ENCODE measurements at regions not wholly inside any gene's neighbourhood (a gene's known extent, or its start where the extent isn't known, plus 50 kb on each side); places are given as distances from the start of the nearest gene placed in this dataset.
"Not testable (repeated sequence)": the region's sequence is repeated elsewhere in the genome, so short reads cannot be mapped to it uniquely, and the experiment has no call there.

GRCh38 chr2:239566995-239567568, 166.3 kb upstream of the HDAC4 start:
- no peak for DNase-seq (ENCODE audit: extremely low read depth, low read depth, low spot score)

DNA sequence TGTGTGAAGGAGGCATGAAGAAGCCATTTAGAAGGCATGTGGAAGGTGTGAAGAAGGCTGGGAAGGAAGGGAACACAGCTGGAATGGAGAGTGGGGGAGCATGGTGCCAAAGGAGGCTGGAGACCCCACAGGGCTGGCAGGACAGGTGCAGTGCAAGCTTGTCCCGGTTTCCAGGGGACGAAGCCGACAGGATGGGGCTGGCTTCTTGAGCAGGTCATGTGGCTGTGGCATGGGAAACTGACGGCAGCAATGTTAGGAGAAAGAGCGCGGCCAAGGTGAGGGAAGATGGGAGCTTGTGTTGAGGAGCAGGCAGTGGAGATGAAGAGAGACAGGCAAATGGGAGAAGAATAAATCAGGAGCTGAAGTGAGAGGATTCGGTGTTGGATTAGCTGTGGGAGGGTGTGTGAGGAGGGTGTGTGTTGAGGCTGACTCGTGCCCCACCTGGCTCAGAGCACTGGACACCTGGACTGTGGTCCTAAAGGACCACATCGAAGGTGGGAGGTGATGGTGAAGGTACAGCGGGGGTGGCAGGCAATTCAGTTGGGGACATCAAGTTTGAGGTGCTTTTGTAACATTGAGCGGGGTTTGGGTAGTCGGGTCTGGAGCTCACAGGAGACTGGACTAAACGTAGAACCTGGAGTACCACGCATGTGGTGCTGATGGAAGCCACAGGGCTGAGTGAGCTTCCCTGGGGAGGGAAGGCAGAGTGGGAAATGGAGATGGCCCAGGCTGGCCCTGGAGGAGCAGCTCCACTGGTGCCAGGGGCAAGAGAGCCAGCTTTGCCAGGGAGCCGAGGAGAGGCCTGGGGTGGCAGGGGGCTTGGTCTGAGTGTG, 165.6 kb upstream of the HDAC4 start:
- no peak for DNase-seq (ENCODE audit: extremely low read depth, low read depth, low spot score)

DNA sequence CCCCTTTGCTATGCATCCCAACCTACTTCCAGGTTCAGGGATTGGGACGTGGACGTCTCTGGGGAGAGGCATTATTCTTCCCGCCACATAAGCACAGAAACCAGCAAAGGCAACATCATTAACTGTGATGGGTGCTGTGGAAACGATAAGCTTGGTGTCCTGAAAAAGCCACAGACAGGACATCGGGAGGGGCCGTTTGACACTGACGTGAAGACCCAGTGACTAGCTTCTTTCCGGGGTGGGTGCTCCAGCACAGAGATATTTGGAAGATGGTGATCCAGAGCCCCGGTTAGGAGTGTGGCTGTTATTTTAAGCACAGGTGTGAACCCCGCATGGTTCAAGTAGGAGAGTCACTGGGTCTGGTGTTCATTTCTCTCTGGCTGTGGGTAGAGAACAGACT, 163.8 kb upstream of the HDAC4 start:
- no peak for DNase-seq (ENCODE audit: extremely low read depth, low read depth, low spot score)

- DNase-seq (ENCODE audit: extremely low read depth, low read depth, low spot score) = no peak
Measured at GRCh38 chr2:239563561-239563960, 162.7 kb upstream of the HDAC4 start.

- no peak for DNase-seq (ENCODE audit: extremely low read depth, low read depth, low spot score)
Measured at GRCh38 chr2:239561446-239562001, 160.7 kb upstream of the HDAC4 start.

- no peak for DNase-seq (ENCODE audit: extremely low read depth, low read depth, low spot score)
Measured at GRCh38 chr2:239559417-239560261, 158.8 kb upstream of the HDAC4 start.

DNA sequence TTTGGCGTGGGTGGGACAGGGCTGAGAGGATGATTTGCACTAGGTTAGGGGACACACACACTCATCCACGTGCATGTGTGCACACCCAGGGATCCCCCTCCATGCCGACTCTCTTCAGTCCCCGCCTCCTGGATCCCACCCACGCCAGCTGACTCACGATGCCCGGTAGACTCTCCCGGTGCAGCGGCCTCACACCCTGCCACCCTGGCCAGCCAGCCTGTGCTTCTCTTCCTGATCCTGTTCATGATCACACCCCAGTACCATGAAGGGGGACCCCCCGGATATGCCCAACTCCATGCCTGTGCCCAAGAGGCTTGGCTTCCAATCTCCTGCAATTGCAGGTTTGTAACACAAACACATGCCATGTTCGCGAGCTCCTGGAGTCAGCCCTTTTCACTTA, 157.8 kb upstream of the HDAC4 start:
- DNase-seq (ENCODE audit: extremely low read depth, low read depth, low spot score) = no peak

GRCh38 chr2:239557516-239557915, 156.7 kb upstream of the HDAC4 start:
- DNase-seq (ENCODE audit: extremely low read depth, low read depth, low spot score) = no peak

DNA sequence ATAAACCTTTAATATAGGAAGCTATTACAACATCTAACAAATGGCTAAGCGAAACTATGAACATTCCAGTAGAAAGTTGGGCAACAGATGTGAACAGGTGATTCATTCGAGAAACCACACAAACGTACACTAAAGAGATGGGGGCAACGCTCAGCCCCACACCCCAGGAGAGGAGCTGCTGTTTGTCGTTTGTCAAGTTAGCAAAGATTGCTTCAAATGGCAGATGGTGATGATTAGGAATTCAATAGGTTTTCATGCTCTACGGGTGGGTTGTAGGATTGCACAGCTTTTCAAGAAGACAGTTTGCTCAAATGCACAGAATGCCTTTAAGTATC, 154.7 kb upstream of the HDAC4 start:
- no peak for DNase-seq (ENCODE audit: extremely low read depth, low read depth, low spot score)

DNA sequence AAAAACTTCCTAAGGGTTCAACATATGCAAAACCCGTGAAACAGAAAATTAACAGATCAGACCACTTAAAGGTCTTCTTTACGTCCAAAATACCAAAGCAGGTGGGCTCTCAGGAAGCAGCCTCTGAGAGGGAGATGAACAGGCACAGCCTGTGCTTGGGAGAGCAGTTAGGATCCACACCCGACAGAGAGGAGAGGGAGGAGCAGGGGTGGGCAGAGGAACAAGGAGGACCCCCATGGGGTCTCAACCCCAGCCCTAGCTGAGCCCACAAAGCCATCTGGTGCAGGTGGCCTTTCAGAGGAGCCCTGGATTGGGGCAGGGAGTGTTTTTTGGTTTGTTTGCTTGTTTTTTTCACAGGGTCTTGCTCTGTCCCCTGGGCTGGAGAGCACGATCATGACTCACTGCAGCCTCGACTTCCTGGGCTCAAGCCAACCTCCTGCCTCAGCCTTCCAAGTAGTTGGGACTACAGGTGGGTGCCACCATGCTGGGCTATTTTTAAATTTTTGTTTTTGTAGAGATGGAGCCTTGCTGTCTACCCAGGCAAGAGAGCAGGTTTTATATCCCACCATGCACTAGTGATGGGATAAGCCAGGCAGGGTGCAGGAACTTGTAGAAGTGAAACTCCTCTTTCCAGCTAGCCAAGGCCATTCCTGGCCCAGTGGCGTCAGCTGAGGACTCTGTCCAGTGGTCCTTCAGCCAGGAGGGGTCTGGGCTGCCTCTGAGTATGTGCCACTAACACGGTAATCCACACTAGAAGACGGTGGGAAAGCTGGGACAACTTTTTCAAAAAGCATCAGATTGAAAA, 154.1 kb upstream of the HDAC4 start:
- DNase-seq (ENCODE audit: extremely low read depth, low read depth, low spot score) = no peak

- DNase-seq (ENCODE audit: extremely low read depth, low read depth, low spot score) = no peak
Measured at GRCh38 chr2:239553376-239554000, 152.7 kb upstream of the HDAC4 start.

DNA sequence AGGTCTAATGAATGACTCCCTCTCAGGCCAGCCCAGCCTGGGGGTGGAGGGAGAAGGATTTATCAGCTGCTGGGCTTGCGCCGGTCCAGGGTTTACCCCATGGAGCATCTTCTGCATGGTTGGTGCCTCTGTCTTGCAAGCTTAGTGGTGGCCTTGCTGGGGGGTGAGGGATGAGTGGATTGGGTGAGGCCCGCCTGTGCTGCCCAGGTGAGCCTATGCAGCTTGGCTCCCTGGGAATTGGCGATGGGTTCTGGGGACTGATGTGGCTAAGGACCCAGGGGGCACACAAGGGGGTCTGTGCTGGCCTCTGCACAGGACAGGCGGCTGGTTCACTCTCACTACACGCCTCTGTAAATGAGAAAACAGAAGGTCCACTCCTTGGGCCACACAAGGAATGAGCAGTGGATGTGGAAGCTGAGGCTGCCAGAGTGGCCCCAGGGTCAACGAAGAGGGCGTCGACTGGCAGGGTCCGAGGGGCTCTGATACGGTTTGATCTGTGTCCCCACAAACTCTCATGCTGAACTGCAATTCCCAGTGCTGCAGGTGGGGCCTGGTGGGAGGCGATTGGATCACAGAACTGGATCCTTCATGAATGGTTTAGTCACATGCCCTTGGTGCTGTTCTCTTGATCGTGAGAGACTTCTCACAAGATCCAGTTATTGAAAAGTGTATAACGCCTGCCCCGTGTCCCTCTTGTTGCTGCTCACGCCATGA, 151.6 kb upstream of the HDAC4 start:
- no peak for DNase-seq (ENCODE audit: extremely low read depth, low read depth, low spot score)

- no peak for DNase-seq (ENCODE audit: extremely low read depth, low read depth, low spot score)
Measured at GRCh38 chr2:239551206-239551605, 150.4 kb upstream of the HDAC4 start.

- DNase-seq (ENCODE audit: extremely low read depth, low read depth, low spot score) = no peak
Measured at GRCh38 chr2:239550357-239550756, 149.5 kb upstream of the HDAC4 start.

DNA sequence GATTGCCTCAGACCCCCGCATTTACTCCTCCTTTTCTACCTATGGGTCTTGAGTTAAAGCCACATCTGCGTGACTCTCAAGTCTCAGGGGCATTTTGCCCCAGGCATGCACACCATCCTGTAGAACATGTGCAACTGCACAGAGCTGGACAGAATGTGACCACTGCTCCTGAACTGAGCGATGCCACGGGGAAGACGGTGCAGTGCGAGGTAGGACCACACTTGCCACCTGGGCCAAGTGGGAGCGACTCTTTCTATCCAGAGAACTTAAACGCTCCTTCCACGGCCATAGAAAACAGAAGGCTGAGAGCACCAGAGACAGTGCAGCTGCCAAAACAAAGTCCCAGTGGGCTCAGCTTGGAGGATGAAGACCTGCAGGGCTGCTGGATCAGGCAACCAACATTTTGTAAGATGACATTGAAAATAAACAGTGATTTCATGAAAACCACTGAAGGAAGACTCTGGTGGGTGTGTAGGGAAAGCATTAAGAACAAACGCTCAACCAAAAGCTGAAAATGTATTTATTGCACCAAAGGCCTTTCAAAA, 149.0 kb upstream of the HDAC4 start:
- DNase-seq (ENCODE audit: extremely low read depth, low read depth, low spot score) = no peak

DNA sequence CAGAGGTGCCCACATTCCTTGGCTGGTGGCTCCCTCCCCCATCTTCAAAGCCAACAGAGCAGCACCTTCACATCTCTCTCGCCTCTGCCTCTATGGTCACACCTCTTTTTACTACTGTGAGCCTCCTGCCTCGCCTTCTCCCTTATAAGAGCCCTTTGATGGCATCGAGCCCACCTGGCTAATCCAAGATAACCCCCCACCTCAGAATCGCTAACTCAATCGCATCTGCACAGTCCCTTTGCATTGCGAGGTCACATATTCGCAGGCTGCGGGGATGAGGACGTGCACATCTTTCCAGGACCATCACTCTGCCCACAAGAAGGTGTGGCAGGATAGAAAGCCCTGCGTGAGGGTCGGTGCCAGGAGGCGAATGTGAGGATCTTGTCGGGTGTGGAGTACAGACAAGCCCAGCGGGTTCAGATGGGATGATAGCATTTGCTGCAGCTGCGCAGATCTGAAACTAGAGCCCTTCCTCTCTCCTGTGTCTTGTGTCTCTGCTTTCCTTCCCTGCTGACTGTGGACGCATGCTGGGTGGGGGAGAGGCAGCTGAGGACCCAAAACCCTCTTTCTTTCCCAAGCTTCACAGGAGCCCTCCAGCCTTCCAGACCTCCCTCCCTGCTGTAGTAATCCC, 148.3 kb upstream of the HDAC4 start:
- no peak for DNase-seq (ENCODE audit: extremely low read depth, low read depth, low spot score)

DNA sequence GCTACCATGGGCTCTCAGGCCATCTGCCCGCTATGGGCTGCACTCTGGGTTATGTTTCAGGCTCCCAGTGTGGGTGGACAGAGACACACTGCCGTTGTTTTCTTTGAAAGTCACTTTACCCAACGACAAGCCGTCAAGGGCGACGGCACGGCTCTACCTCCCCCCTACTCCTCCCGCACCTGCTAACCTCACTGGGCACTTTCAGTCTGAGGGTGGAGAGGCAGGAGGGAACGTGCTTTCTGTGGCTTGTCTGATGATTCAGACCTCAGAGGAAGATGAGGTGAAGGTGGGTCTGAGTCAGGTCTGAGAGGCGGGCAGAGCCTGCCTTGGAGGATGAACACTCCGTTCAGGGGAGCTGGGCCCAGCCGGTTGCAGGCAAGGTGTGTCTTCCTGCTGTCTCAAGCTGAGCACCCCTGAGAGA, 147.6 kb upstream of the HDAC4 start:
- no peak for DNase-seq (ENCODE audit: extremely low read depth, low read depth, low spot score)

DNA sequence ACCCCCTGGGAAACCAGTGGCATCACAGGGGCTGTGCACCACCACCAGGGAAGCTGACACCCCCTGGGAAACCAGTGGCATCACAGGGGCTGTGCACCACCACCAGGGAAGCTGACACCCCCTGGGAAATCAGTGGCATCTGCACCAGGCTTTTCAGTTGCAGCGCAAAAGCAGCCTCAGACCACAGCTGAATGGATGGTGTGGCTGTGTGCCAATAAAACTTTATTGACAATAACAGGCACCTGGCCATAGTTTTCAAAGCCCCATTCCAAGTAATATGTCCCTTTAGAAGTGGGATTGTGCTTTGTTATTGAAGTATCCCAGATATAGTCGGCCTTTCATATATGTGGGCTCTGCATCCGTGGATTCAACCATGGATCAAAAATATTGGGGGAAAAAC, 146.3 kb upstream of the HDAC4 start:
- DNase-seq (ENCODE audit: extremely low read depth, low read depth, low spot score) = not testable (repeated sequence)

DNA sequence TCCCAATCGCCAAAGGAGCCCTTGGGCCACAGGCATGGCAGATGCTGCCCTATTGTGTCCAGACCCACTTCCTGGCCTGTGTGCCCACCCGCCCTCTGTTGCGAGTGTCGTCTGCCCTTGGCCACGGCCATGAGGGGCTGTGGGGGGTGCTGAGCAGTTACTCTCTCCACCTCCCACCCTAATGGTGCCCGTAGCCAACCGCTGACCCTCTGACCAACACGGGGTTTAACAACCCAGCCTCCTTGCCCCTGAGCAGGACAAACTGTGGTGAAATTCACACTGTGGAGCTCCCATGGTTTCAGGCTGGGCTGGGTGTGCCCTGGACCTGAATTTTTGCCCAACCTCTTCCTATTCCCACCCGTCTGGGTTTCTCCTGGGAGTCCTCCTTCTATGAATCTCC, 145.7 kb upstream of the HDAC4 start:
- no peak for DNase-seq (ENCODE audit: extremely low read depth, low read depth, low spot score)

All from glomerular endothelial cell (primary cell).